ENCODE measurements at regions not wholly inside any gene's neighbourhood (a gene's known extent, or its start where the extent isn't known, plus 50 kb on each side); places are given as distances from the start of the nearest gene placed in this dataset.
"Not testable (repeated sequence)": the region's sequence is repeated elsewhere in the genome, so short reads cannot be mapped to it uniquely, and the experiment has no call there.

GRCh38 chr7:69070476-69070875, 527.8 kb upstream of the AUTS2 start:
- Histone ChIP-seq H3K4me3 (ENCODE audit: low read depth, low read length, poor library complexity, severe bottlenecking) (no peak overlapping the region), H3K27ac (ENCODE audit: low read depth, low read length, poor library complexity, severe bottlenecking) (no peak overlapping the region), H3K27me3 (replicated peaks; ENCODE audit: insufficient read depth, low read depth, low read length, poor library complexity) (no peaks in the 10 kb centered on the region), H3K4me1 (ENCODE audit: insufficient read depth, low read length, poor library complexity, severe bottlenecking) (no peaks in the 10 kb centered on the region), H3K36me3 (ENCODE audit: insufficient read depth, low read length, poor library complexity, severe bottlenecking) (no peaks in the 10 kb centered on the region), H3K9me3 (ENCODE audit: low read depth, low read length, poor library complexity, severe bottlenecking) (no peaks in the 10 kb centered on the region)
- ChIA-PET POLR2A (ENCODE audit: low non-redundant PET) (no interaction called here), CTCF (no interaction called here)
- intact Hi-C loops (cut with micrococcal nuclease; ENCODE audit: unreplicated experiment): no loop called here
- TF ChIP-seq, protein P1, sequence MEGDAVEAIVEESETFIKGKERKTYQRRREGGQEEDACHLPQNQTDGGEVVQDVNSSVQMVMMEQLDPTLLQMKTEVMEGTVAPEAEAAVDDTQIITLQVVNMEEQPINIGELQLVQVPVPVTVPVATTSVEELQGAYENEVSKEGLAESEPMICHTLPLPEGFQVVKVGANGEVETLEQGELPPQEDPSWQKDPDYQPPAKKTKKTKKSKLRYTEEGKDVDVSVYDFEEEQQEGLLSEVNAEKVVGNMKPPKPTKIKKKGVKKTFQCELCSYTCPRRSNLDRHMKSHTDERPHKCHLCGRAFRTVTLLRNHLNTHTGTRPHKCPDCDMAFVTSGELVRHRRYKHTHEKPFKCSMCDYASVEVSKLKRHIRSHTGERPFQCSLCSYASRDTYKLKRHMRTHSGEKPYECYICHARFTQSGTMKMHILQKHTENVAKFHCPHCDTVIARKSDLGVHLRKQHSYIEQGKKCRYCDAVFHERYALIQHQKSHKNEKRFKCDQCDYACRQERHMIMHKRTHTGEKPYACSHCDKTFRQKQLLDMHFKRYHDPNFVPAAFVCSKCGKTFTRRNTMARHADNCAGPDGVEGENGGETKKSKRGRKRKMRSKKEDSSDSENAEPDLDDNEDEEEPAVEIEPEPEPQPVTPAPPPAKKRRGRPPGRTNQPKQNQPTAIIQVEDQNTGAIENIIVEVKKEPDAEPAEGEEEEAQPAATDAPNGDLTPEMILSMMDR (conservative IDR thresholded peaks at IDR 0.05; ENCODE audit: low read depth, low read length): no peak
- TF ChIP-seq EZH2 (IDR thresholded peaks at IDR 0.05; ENCODE audit: borderline replicate concordance, low read depth, low read length, poor library complexity, severe bottlenecking): no peak
- BruUV-seq (replicated peaks): no TSS peak
- DNase-seq (ENCODE audit: low spot score): no peak

DNA sequence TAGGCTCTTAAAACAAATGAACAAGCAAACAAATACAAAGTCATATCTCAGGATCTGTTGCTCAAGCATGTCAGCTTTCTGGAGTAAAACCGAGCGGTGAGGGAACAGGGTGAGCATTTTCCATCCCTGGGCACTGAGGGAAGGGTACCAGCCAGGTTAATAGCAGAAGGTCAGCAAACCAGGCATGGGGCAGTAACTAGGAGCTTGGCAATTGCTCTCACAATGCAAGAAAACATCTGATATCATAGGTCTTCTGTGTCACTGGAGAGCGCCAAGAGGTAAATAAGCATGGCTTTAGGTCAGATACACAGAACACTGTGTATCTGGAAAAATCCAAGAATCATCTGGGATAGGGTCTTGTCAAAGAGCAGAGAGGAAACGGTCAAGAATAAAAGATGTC, 521.7 kb upstream of the AUTS2 start:
- Histone ChIP-seq H3K4me3 (ENCODE audit: low read depth, low read length, poor library complexity, severe bottlenecking) (no peak overlapping the region), H3K27ac (ENCODE audit: low read depth, low read length, poor library complexity, severe bottlenecking) (no peak overlapping the region), H3K9me3 (ENCODE audit: low read depth, low read length, poor library complexity, severe bottlenecking) (no peaks in the 10 kb centered on the region), H3K4me1 (ENCODE audit: insufficient read depth, low read length, poor library complexity, severe bottlenecking) (no peaks in the 10 kb centered on the region), H3K36me3 (ENCODE audit: insufficient read depth, low read length, poor library complexity, severe bottlenecking) (no peaks in the 10 kb centered on the region), H3K27me3 (replicated peaks; ENCODE audit: insufficient read depth, low read depth, low read length, poor library complexity) (no peaks in the 10 kb centered on the region)
- ChIA-PET CTCF (no interaction called here), POLR2A (ENCODE audit: low non-redundant PET) (no interaction called here)
- BruUV-seq (replicated peaks): no TSS peak
- TF ChIP-seq EZH2 (IDR thresholded peaks at IDR 0.05; ENCODE audit: borderline replicate concordance, low read depth, low read length, poor library complexity, severe bottlenecking): no peak
- TF ChIP-seq, protein P1 (conservative IDR thresholded peaks at IDR 0.05; ENCODE audit: low read depth, low read length): no peak
- no peak for DNase-seq (ENCODE audit: low spot score)
- intact Hi-C loops (cut with micrococcal nuclease; ENCODE audit: unreplicated experiment): no loop called here

DNA sequence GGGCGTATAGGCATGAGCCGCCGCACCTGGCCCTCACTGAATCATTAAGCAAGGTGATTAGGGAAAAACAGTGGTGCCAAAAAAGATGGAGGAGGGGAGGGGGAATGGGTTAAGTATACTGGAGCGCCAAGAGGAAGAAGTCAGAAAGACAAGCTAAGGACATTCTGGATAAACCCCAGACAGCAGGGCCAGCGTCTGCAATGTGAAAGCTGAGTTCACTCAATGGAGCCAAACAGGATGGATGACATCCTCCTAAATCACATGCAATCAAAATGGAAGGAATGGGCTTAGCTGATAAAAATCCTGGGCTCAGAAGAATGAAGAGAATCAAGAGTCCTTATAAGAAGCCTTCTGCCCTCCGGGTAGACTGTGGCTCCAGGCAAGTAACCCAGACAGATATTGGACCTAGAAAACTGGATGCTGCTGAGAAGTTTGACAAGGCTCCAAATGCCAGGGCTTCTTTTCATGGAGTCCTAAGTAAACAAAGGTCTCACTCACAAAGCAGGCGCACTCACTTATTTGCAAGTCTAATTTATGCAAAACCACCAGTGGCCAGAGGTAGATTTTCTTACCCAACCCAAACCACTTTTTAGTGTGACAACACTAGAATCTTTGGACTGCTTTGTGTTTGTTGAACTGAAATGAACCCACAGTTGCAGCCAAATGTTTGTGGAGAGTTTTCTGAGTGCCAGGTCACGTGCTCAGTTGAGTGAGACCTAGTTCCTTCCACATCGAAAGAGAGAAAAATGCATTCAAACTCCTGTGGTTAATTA, 519.1 kb upstream of the AUTS2 start:
- TF ChIP-seq, protein P1 (conservative IDR thresholded peaks at IDR 0.05; ENCODE audit: low read depth, low read length): no peak
- no peak for TF ChIP-seq EZH2 (IDR thresholded peaks at IDR 0.05; ENCODE audit: borderline replicate concordance, low read depth, low read length, poor library complexity, severe bottlenecking)
- Histone ChIP-seq H3K4me1 (ENCODE audit: insufficient read depth, low read length, poor library complexity, severe bottlenecking) (no peaks in the 10 kb centered on the region), H3K4me3 (ENCODE audit: low read depth, low read length, poor library complexity, severe bottlenecking) (no peak overlapping the region), H3K9me3 (ENCODE audit: low read depth, low read length, poor library complexity, severe bottlenecking) (no peaks in the 10 kb centered on the region), H3K36me3 (ENCODE audit: insufficient read depth, low read length, poor library complexity, severe bottlenecking) (no peaks in the 10 kb centered on the region), H3K27me3 (replicated peaks; ENCODE audit: insufficient read depth, low read depth, low read length, poor library complexity) (no peaks in the 10 kb centered on the region), H3K27ac (ENCODE audit: low read depth, low read length, poor library complexity, severe bottlenecking) (no peak overlapping the region)
- ChIA-PET POLR2A (ENCODE audit: low non-redundant PET) (no interaction called here), CTCF (no interaction called here)
- no TSS peak for BruUV-seq (replicated peaks)
- intact Hi-C loops (cut with micrococcal nuclease; ENCODE audit: unreplicated experiment): no loop called here
- no peak for DNase-seq (ENCODE audit: low spot score)

DNA sequence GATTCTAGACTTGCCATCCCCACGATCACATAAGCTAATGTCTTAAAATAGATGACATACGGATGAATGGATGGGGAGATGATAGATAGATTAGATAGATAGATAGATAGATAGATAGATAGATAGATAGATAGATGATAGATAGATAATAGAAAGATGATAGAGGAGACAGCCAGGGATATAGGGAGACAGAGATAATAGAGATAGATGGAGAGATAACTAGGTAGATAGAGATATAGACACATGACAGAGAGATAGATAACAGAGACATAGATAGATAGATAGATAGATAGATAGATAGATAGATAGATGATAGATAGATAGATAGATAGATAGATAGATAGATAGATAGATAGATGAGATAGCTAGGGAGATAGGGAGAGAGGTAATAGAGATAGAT, 511.0 kb upstream of the AUTS2 start:
- DNase-seq (ENCODE audit: low spot score); H3K27me3 ChIP-seq (replicated peaks; ENCODE audit: insufficient read depth, low read depth, low read length, poor library complexity); H3K36me3 ChIP-seq (ENCODE audit: insufficient read depth, low read length, poor library complexity, severe bottlenecking); CTCF ChIA-PET; H3K27ac ChIP-seq (ENCODE audit: low read depth, low read length, poor library complexity, severe bottlenecking); H3K4me1 ChIP-seq (ENCODE audit: insufficient read depth, low read length, poor library complexity, severe bottlenecking); H3K9me3 ChIP-seq (ENCODE audit: low read depth, low read length, poor library complexity, severe bottlenecking); intact Hi-C loops (cut with micrococcal nuclease; ENCODE audit: unreplicated experiment); H3K4me3 ChIP-seq (ENCODE audit: low read depth, low read length, poor library complexity, severe bottlenecking); POLR2A ChIA-PET (ENCODE audit: low non-redundant PET); BruUV-seq (replicated peaks): not testable (repeated sequence)

Measured in A673 (cell line).